Mucosa of descending colon (tissue), 3 donors: ENCODE measurements at regions not wholly inside any gene's neighbourhood (a gene's known extent, or its start where the extent isn't known, plus 50 kb on each side); places are given as distances from the start of the nearest gene placed in this dataset.

Experiments
- ATAC-seq: fragments of 200-7000 bp; cut with Tn5 transposase; one replicate; pipeline ENCODE4 v1.9.1; 2020; ENCODE audit warnings: mild to moderate bottlenecking, moderate library complexity
- DNase-seq, 3 donors: peaks; one replicate each; pipeline ENCODE4 v3.0.0-alpha.2; 2020
- H3K36me3 ChIP-seq: fragments of 200-600 bp; one replicate; pipeline ENCODE4 v1.8.0; 2021; ENCODE audit warnings: low read depth, mild to moderate bottlenecking
- H3K4me1 ChIP-seq: fragments of 200-600 bp; one replicate; pipeline ENCODE4 v1.8.0; 2021; ENCODE audit warnings: low read depth, mild to moderate bottlenecking
- H3K4me3 ChIP-seq: fragments of 200-600 bp; one replicate; pipeline ENCODE4 v1.8.0; 2021; ENCODE audit warnings: mild to moderate bottlenecking
- H3K9me3 ChIP-seq: fragments of 200-600 bp; one replicate; pipeline ENCODE4 v1.8.0; 2021; ENCODE audit warnings: mild to moderate bottlenecking
- CTCF ChIP-seq: fragments of 200-600 bp; IDR thresholded peaks from one replicate; pipeline ENCODE4 v1.8.0; 2022; ENCODE audit warnings: antibody characterized with exemption, mild to moderate bottlenecking
- intact Hi-C, 2 donors: fragments of 100-400 bp; cut with DNase I in 1 of 2; cut with micrococcal nuclease in 1 of 2; formaldehyde crosslinking; loops; one replicate each; pipeline versions ENCODE4 v1.11.0 to v1.11.1; 2022; cut with DNase I, micrococcal nuclease
- donor health status: DM: no; HTN: no; CAD: no; lungs with moderate emphysema.
- donor health status: DM: no; HTN: no; CAD: no.
- donor health status: DM: no; HTN: yes; CAD: no.

DNA sequence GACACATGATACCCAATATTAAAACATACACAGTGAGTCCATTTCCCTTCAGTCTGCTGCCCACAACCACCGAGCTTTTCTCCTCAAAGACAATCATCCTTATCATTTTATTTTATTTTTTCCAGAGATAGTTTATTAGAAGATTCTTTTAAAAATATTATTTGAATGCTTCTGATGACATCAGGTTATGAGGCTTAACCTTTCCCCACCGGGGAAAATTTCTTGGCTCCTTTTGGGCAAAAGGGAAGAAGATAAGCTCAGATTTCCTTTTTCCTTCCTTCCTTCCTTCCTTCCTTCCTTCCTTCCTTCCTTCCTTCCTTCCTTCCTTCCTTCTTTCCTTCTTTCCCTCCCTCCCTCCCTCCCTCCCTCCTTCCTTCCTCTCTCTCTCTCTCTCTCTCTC, 149.5 kb upstream of the CITED2 start:
- Histone ChIP-seq H3K36me3 (no peaks in the 10 kb centered on the region), H3K9me3 (no peaks in the 10 kb centered on the region), H3K4me3 (no peak overlapping the region), H3K4me1 (no peaks in the 10 kb centered on the region)
- intact Hi-C loops: no loop called here
- ATAC-seq: no peak
- no peak for DNase-seq
- no peak for TF ChIP-seq CTCF

DNA sequence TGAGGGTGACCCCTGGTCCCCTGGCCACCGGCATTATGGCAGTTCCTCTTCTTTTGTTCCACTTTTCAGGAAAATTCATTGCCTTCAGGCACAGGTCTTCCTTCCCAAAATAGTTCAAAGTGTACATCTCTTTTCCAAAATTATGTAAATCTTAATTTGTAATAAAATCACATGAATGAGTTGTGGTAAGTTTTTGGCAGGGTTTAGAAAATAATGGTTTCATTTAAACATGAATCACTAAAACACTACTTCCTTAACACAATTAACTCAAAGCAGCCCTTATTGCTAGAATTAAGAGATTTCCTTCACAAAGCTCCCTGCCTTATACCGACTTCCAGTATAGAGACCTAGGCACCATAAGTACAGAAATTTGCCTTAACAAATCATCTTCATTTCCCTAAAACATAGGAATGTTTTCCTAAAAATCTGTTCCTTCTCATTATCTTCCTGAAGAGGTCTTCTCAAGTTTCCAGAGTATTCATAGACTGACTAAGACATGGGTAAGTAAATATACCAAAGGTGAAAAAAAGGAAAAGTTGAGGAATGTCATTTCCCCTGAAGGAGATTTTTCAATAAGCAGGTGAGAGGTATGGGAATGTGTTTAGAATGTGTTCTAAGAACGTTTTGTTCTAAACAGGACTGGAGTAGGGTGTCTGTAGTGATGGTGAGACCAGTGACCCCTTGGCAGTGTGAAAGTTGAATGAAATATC, 148.2 kb upstream of the CITED2 start:
- H3K4me3 ChIP-seq: no peak overlapping the region
- DNase-seq (no peak), ATAC-seq (no peak)
- no peaks in the 10 kb centered on the region for H3K36me3 ChIP-seq
- intact Hi-C loops: no loop called here
- H3K9me3 ChIP-seq: no peaks in the 10 kb centered on the region
- no peaks in the 10 kb centered on the region for H3K4me1 ChIP-seq
- TF ChIP-seq CTCF: no peak

DNA sequence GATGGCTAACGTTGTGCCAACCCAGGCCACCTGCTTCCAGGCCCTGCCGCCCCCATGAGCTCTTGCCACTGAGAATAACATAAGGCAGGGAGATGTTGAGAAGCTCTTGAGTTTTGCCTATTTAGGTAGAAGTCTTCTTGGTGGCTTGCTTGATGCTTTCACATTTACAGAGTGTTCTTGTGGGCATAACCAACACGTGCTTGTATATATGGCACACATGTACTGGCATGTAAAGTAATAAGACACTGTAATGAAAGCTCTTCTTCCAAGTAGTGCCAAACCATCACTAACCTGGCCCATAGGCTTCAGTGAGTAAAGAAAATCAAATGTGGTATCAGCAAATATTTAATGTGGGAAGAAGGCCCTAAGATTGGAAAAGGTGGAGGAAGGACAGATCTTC, 146.9 kb upstream of the CITED2 start:
- no peak for TF ChIP-seq CTCF
- Histone ChIP-seq H3K36me3 (no peaks in the 10 kb centered on the region), H3K4me3 (no peak overlapping the region), H3K4me1 (no peaks in the 10 kb centered on the region), H3K9me3 (no peaks in the 10 kb centered on the region)
- ATAC-seq (no peak), DNase-seq (no peak)
- intact Hi-C loops: no loop called here

- H3K4me3 ChIP-seq: no peak overlapping the region
- ATAC-seq: no peak
- intact Hi-C loops: no loop called here
Measured at GRCh38 chr6:139520321-139520768, 145.9 kb upstream of the CITED2 start.

DNA sequence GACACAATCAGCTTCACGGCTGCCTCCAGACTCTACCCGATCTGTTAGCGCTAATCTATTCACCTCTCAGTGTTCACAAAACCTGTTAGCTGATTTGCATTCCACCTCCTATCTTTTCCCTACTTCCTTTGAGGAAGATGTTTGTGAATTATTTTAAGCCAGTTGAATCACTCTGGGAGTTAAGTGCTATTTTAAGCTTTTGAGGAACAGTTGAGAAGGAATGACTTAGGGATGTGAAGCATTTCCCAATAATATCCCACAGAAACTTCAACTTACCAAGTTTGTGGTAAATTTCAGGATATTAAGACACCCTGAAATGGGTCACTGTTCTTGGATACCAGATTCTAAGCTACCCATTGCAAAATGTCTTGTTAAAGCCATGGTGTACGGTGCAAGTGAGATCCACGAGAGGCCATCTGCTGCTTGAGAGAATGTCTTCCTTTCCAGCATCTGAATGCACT, 145.2 kb upstream of the CITED2 start:
- Histone ChIP-seq H3K36me3 (no peaks in the 10 kb centered on the region), H3K4me1 (no peaks in the 10 kb centered on the region), H3K4me3 (no peak overlapping the region), H3K9me3 (no peaks in the 10 kb centered on the region)
- intact Hi-C loops: no loop called here
- ATAC-seq: no peak
- DNase-seq: no peak
- TF ChIP-seq CTCF: no peak

More at GRCh38 chr6:139520321-139520768, 145.9 kb upstream of the CITED2 start:
- DNase-seq: no peak
- H3K36me3 ChIP-seq: no peaks in the 10 kb centered on the region
- no peak for TF ChIP-seq CTCF
- no peaks in the 10 kb centered on the region for H3K9me3 ChIP-seq
- H3K4me1 ChIP-seq: no peaks in the 10 kb centered on the region

DNA sequence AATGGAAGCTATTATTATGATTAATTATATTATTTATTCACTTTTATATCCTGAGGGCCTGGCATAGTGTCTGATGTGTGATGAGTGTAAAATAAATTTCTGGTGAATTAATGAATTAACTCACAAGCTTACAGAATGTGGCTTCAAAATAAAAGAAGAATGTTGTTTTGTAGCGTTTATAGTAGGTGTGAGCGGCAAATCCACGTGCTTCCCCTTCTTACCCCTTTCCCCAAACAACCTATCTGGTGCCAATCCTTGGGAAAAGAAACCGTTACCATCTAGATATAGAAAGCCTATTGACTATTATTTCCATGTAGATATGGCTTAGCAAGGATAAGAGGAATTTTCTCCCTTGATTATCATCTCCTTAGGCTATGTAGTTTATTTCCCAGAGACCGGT, 144.6 kb upstream of the CITED2 start:
- Histone ChIP-seq H3K9me3 (no peaks in the 10 kb centered on the region), H3K36me3 (no peaks in the 10 kb centered on the region), H3K4me1 (no peaks in the 10 kb centered on the region), H3K4me3 (no peak overlapping the region)
- TF ChIP-seq CTCF: no peak
- intact Hi-C loops: no loop called here
- ATAC-seq (no peak), DNase-seq (no peak)
